GM18508 (cell line): ENCODE measurements at regions not wholly inside any gene's neighbourhood (a gene's known extent, or its start where the extent isn't known, plus 50 kb on each side); places are given as distances from the start of the nearest gene placed in this dataset.
A peak's percentile ranks its signal among the peaks of the same experiment; 100 is the strongest.

Experiments
- ATAC-seq: cut with Tn5 transposase; IDR thresholded peaks from one replicate; pipeline ENCODE4 v1.9.1; 2021; ENCODE audit warnings: moderate number of reproducible peaks; ENCODE audit not compliant: insufficient read depth, unreplicated experiment

DNA sequence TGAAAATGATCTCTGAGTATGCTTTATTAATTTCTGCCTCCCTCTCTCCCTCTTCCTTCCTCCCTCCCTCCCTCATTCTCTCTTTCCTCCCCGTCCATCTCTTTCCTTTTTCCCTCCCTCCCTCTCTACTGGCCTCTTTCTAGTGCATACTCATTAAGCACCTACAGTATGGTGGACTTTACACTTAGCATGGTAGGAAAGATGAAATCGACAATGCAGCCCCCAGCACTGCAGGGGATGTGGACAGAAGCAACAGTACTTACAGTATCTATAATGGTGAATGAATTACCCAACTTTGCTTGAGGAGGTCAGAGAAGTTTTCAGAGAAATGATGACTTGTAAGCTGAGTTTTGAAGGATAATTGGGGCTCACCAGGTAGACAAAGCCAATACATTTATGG, 143.8 kb upstream of the RPS6KA3 start:
- ATAC-seq: no peak

DNA sequence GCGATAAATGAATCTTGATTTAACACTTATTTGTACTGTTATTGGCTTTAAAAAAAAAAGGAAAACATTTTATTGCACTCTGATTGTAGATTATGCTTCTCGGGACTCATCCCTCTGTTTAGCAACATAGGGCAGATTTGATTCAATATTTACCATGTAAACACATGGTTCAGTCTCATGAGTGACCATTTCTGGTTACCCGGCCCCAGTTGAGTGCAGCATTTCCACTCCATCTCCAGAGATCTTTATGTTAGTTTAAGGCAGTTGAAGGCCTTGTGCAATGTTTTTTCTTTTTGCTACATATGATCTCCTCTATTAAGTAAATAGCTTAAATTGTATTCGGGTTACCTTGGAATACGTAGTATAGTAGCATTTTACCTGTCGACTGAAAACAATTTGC, 143.3 kb upstream of the RPS6KA3 start:
- no peak for ATAC-seq

DNA sequence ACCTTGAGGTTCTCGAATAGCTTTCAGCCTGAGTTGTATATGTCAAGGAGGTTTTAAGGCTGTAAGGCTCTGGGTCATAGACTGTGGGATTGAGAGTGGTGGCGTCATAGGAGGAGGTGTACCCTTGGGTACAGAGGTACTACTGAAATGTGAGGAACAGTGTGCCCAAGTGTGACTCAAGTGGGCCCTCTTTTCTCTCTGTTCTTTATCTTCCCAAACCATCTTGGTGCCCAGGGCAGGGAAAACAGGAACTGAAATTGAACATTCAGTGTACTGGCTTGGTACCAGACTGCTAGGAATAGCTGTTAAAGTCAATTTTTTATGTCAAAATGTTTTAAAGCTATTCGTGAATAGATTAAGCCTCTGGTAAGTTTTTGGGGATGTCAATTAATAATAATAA, 136.2 kb upstream of the RPS6KA3 start:
- ATAC-seq: no peak

DNA sequence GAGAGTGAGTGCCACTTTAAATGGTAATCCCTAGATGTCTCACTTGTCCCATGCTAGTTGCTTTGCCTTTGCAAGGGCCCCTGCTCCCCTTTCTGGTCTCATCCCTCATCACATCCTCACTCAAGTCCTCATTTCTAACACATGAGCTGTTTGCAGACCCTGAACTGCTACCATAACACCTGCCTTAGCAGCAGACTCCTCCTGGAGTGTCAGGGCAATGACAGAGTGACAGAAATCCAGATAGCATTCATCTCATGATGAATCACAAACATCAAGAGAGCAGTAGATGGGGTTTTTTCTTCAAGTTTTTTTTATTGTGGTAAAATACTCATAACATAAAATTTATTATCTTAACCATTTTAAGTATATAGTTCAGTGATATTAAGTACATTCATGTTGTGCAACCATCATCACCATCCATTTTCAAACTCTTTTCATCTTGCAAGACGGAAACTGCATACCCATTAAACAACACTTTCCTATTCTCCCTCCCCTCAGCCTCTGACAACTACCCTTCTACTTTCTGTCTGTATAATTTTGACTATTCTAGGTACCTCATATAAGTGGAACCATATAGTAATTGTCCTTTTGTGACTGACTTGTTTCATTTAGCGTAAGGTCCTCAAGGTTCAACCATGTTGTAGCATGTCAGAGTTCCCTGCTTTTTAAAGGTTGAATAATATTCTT, 133.2 kb upstream of the RPS6KA3 start:
- ATAC-seq: no peak

DNA sequence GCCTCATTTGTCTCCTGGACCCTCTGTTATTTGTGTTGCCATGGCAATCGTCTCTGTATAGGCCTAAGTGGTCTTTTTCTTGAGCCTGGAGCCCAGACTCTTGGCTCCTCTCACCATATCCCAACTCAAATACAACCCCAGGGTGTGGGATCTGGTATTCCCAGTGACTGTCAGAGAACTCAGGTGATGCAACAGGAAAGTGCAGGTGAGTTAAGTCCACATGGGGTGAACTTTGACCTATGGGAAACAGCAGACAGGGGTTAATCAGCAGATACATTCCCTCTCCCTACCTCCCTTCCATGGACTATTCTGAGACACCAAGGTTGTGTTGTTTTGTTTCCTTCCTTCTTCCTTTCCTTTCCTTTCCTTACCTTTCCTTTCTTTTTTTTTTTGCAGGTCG, 130.9 kb upstream of the RPS6KA3 start:
- ATAC-seq: no peak

DNA sequence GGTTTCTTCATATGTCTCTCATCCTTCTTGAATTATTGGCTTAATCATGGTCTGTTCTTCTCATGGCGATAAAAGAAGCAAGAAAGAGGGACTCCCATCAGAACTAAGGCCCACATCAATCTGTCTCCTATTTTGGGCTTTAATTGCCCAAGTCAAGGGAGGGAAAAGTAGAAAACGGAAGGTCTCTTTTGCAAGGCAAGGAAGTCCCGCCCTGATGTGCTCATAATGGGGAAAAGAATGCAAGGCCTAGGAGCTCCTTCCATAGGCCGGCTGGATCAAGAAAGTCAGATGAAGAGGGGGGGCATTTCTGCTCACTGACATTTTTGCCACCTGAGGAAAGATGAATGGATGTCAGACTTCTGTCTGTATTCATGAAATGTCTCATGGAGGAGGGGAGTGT, 127.7 kb upstream of the RPS6KA3 start:
- no peak for ATAC-seq

DNA sequence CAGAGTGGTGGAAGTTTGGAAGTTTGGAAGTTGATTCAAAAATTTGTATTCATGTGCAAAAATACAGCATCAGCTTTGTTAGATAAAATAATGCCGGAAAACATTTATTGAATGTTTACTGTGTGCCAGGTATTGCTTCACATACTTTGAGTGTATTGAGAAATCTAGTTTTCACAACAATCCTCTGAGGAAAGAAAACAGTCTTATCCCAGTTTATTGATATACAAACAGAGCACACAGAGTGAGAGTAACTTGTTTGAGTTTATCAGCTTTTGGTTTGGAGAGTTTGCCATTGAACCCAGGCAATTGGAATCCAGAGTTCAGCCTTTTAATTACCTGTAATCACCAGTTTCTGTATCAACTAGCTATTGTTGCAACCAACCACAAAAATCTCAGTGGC, 127.2 kb upstream of the RPS6KA3 start:
- ATAC-seq: no peak

DNA sequence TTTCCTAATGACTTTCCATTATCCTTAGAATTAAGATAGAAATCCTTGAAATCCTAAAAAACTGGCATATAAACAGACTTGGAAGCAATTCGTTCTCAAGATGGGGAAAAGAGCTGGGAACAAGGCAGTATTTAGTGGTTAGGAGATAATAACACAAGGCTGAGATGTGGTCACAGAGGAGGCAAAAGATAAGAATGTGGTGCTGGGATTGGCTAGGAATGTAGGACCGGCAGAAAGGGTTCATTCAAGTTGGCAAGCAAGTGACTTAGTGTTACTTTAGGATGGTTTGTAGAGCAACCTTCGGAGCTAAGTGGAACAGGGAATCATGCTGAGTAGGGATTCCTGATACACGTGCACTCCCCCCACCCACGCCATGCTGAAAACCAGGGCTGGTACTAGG, 121.9 kb upstream of the RPS6KA3 start:
- no peak for ATAC-seq

DNA sequence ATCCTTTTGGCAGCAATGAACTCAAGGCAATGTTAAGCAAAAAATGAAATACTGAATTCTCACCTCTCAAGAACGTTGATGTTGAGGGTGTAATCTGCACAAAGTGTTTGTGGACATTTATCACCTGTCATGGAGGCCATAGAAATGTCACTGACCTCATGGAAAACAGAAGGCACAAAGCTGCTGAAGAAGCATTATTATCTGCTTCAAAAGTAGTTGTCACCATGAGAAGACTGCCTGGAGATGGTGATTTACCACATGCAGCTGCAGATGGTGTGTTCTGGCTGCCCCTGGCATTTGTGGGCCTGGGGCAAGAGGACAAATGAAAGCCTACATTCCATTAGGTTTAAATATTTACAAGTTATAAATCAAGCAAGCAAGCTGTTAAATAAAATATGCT, 116.8 kb upstream of the RPS6KA3 start:
- no peak for ATAC-seq

DNA sequence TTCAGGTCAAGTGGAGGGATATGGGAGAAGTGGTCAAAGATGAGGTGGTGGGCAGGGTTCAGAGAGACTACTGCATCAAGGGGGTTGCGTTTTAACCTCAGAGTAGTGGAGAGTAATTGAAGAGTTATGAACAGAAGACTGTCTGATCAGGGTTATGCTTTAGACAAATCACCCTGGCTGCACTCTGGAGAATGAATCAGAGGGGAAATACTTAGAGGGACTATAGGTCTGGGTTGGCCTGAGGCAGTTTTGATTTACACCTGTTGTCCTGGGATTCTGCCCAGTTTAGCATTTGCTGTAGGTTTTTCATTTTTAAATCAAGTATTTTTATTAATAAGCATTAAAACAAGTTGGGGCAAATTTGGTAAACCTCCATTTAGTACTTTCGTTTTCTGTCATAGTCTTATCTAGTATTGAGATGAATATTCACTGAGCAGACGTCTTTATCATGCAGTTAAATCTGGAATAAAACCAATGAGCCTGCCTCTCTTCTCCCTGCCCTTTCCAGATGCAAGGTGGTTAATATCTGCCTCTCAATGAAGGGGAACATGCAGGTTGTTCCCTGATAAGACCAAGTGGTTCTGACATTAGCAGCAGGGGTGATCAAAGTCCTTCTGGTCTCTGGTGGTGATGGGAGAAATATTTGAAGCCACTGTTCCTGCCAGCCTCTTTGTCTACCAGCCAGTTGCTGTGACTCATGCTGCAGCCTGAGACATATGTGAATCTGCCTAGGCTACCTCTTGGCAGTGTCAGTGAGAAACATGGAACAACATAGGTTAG, 116.0 kb upstream of the RPS6KA3 start:
- peak; percentile 42 for ATAC-seq

DNA sequence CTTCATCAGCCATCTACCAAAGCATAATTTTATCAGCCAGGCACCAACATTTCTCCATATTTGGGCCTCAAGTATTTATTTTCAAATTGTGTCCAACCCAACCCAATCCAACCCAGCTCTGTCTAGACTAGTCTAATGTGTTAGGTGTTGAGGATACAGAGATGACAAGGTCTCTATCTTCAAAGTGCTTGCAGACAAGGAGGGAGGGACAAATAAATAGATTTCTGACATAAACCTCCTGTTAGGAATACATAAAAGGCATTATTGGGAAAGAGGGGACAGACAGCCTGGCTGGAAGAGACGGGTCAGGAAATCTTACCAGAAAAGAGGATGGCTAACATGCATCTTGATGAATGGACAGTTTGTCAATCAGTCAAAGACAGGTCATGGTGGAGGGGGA, 115.4 kb upstream of the RPS6KA3 start:
- no peak for ATAC-seq

DNA sequence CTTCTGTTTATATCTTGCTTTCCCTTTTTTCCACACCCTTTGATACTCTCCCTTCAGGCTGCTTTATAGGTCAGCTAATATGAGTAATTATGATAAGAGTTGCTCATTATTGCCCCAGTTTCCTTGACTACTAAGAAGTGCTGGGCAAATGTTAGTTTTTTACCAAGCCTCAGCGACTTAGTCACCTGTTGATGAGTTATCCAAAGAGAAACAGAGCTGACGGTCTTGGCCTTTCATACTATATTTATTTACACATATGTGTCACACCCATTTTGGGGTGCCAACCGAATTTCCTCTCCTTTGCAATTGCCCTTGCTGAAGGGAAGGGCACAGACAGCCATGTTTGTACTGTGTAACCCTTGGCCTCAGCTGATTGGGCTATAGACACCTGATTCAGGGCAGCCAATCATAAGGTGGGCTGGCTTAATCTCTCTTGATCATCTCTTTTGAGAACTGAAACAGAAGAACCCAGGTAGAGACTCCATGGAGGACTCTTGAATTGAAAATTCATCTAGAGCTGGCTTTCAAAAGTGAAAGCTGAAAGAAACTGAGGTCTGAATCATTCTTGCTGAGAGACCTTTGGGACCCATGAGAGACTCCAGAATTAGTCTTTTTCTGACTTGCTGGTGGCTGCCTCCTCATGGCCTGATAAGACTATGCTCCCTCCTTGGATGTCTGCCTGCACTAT, 111.7 kb upstream of the RPS6KA3 start:
- no peak for ATAC-seq

DNA sequence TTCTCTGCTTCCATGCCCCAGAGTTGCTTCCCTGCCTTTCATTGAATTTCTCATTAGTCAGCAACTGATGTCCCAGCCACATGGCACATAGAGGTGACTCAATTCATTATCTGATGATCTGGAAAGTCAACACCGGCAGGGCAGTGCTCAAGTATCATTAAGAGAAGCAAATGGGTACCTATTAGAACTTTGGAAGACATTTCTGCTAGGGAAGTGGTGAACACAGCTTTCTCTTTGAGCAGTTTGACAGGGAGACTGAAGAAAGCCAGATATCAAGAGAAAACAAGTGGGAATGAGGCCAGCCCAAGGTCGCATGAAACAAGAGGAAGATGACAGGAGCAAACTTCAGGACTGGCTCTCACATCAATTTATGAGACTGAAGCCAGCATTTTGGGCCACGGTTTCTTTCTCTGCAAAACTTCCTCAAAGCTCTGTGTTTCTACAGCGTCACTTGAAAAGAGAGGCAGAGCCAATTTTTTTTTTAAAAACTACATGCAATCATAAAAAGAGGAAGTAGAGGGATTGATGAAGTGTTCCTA, 108.3 kb upstream of the RPS6KA3 start:
- no peak for ATAC-seq

DNA sequence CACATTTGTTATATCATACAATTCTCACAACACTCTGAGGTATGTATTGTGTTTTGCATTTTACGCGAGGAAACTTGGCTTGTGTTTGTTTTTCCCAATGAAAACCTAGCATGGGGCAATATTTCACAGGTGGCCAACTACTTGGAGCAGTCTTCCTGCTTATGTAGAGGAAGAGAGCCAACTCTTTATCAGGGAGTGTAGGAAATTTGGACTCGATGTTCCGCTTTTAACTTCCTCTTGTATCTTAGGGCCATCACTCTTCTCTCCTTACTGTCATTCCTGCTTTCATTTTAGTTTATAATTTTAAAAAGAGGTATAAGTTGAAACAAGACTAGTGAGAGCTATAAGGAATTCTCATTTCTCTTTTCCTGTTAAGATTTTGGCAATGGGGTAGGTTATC, 107.7 kb upstream of the RPS6KA3 start:
- ATAC-seq: no peak

DNA sequence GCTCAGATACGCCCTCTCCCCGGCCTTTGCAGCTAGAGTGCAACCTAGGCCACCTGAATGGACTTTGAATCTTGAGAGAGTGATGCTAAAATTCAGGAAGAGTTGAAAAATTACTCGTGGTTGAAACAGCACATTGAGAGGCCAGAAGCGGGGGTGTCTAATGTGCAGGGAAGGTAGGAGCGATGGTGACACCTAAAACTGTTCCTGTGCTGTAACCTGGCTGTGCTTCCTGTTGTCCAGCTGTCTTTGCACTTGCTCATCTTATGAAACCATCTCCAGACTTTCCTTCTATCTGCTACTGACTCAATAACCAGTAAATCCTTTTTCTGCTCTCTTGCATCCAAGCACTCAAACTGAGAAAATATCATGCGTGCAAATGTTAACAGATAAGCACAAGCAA, 106.4 kb upstream of the RPS6KA3 start:
- ATAC-seq: no peak

DNA sequence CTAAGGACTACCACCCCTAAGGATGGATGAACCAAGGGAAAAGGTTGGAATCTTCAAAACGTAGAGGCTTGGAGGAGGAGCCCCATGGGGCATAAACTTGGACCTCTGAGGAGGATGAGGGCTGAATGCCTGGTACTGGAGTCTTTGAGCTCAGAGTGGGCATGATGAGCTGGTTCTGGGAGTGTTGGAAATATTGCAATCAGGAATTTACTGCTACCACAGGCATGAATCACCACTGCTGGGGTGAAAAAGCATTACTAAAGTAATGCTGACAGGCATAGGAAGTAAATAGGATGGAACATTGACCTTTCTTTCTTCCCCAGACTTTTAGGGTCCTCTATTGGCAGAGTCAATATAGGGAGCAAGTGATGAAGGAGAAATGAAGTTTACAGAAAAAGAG, 105.8 kb upstream of the RPS6KA3 start:
- ATAC-seq: no peak

DNA sequence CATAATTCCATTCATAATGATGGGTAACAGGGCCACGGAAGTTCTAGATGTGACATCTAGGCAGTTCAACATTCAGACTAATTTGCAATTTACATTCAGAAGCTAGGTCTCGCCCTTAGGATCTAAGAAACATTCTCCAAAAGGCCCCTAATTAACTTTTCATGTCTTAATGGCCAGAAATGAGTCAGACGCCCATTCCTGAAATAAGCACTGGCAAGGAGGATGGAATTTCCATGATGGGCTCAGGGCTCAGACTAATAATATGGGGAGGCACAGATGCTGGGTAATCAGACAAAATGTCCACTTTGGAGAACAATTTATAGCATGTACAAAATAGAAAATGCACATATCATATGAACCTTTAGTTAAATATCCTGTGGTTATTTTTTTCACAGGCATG, 102.8 kb upstream of the RPS6KA3 start:
- ATAC-seq: no peak

DNA sequence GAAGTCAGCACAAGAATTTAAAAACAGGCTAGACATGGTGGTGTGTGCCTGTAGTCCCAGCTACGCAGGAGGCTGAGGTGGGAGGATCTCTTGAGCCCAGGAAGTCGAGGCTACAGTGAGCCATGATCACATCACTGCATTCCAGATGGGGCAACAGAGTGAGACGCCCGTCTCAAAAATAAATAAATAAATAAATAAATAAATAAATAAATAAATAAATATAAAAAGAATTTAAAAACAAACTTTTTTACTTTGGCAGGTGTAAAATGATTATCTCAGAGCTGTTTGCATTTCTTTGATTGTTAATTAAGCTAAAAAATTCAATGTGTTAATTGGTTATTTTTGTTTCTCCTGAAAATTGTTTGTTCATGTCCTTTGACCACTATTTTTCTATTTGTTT, 97.5 kb upstream of the RPS6KA3 start:
- ATAC-seq: no peak

DNA sequence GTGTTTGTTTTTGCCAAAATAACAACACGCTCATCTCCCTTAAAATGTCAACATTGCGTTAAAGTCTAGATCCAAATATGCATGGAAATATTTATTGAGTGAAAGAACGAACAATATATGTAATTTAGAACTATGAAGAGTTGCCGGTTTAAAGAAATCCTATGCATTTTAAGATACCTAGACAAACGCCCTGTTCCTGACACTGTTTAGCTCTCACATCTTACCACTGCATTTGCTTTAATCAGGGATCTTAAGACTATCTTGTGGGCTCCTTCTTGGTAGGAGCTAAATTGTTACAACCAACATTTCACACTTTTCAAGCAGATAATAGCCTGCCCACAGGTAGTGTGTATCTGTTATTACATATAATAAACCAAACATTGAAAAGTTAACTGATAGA, 96.6 kb upstream of the RPS6KA3 start:
- ATAC-seq: no peak

DNA sequence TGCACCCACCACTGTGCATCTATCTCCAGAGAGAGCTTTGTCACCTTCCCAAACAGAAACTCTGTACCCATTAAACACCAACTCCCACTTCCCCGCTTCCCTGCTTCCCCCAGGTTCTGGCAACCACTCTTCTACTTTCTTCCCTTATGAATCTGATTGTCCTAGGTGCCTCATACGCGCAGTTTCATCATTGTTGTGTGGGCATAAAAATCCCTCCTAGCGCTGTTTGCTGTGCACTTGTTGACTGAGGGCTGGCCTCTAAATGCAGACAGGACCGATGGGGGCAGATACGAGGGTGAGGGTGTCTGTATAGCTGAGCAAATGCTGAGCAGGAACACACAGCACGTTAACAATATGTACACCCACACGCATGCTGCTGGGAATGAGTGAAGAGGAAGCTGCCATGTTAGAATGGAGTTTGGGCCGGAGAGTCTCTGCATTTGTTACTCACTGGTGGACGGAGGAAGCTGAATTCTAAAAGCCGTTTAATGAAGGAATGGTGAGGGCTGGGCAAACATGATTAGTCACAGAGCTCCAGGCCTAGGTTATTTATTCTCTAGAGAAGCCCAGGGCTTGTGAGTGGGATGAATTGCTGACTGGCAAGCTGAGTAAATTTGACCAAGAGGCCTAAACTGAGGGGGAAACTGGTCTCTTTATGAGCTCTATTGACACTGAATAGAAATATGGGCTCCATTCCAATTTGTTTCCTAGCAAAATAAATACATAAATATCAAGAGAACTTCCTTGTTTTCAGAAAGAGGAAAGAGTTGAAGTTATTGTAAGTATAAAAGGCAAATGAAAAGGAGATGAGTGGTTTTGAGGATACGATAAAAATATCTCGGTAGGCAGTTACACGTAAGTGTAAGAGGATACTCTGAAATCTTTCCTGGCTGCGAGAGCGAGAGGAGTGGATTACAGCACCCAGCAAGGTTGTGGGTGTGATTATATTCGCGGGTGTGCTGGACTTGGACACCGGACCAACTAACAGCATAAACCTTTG, 95.9 kb upstream of the RPS6KA3 start:
- no peak for ATAC-seq
